Fibroblast of pulmonary artery (primary cell): ENCODE measurements at regions not wholly inside any gene's neighbourhood (a gene's known extent, or its start where the extent isn't known, plus 50 kb on each side); places are given as distances from the start of the nearest gene placed in this dataset.

ENCODE experiments used
- DNase-seq: peaks from one replicate; pipeline ENCODE4 v3.0.0-alpha.2; 2010; ENCODE audit warnings: low read depth
- H3K4me3 ChIP-seq: replicated peaks from 2 replicates; pipeline ENCODE4 v1.5.1; 2011; ENCODE audit warnings: low read depth, mild to moderate bottlenecking, control low read depth, low read length, moderate library complexity
- TF ChIP-seq, protein P1 (sequence below): IDR thresholded peaks from 2 replicates; pipeline ENCODE4 v1.5.1; 2011; ENCODE audit warnings: mild to moderate bottlenecking, control low read depth, low read length, inconsistent platforms; ENCODE audit errors: missing control alignments

GRCh38 chr7:94344826-94345225 lies 49.9 kb upstream of the COL1A2 start:
- TF ChIP-seq, protein P1, sequence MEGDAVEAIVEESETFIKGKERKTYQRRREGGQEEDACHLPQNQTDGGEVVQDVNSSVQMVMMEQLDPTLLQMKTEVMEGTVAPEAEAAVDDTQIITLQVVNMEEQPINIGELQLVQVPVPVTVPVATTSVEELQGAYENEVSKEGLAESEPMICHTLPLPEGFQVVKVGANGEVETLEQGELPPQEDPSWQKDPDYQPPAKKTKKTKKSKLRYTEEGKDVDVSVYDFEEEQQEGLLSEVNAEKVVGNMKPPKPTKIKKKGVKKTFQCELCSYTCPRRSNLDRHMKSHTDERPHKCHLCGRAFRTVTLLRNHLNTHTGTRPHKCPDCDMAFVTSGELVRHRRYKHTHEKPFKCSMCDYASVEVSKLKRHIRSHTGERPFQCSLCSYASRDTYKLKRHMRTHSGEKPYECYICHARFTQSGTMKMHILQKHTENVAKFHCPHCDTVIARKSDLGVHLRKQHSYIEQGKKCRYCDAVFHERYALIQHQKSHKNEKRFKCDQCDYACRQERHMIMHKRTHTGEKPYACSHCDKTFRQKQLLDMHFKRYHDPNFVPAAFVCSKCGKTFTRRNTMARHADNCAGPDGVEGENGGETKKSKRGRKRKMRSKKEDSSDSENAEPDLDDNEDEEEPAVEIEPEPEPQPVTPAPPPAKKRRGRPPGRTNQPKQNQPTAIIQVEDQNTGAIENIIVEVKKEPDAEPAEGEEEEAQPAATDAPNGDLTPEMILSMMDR: no peak
- no peak overlapping the region for H3K4me3 ChIP-seq
- peak; percentile 53 for DNase-seq
